GM23248 (cell line): ENCODE measurements at regions not wholly inside any gene's neighbourhood (a gene's known extent, or its start where the extent isn't known, plus 50 kb on each side); places are given as distances from the start of the nearest gene placed in this dataset.

Experiments used
- DNase-seq: peaks from one replicate; pipeline ENCODE4 v3.0.0-alpha.2; 2015
- H2AFZ ChIP-seq: fragments of 200-600 bp; sonication (generic); 2 replicates; pipeline ENCODE4 v1.6.1; 2016; ENCODE audit warnings: antibody characterized with exemption
- H3F3A ChIP-seq: fragments of 200-600 bp; sonication (generic); 2 replicates; pipeline ENCODE4 v1.6.1; 2016; ENCODE audit warnings: mild to moderate bottlenecking, antibody characterized with exemption, mixed run types; ENCODE audit not compliant: insufficient read depth
- H3K27ac ChIP-seq: fragments of 200-600 bp; sonication (generic); 2 replicates; pipeline ENCODE4 v1.5.1; 2016; ENCODE audit warnings: mild to moderate bottlenecking
- H3K27me3 ChIP-seq: fragments of 200-600 bp; sonication (generic); replicated peaks from 2 replicates; pipeline ENCODE4 v1.6.1; 2016; ENCODE audit warnings: mild to moderate bottlenecking; ENCODE audit not compliant: insufficient read depth
- H3K36me3 ChIP-seq: fragments of 200-600 bp; sonication (generic); 2 replicates; pipeline ENCODE4 v1.6.1; 2016; ENCODE audit warnings: low read depth, mild to moderate bottlenecking
- H3K4me1 ChIP-seq: fragments of 200-600 bp; sonication (generic); 2 replicates; pipeline ENCODE4 v1.6.1; 2016; ENCODE audit warnings: mild to moderate bottlenecking; ENCODE audit not compliant: insufficient read depth
- H3K4me2 ChIP-seq: fragments of 200-600 bp; sonication (generic); one replicate; pipeline ENCODE4 v1.6.1; 2016; ENCODE audit warnings: mild to moderate bottlenecking; ENCODE audit not compliant: unreplicated experiment
- H3K4me3 ChIP-seq: fragments of 200-600 bp; sonication (generic); 2 replicates; pipeline ENCODE4 v1.5.1; 2016; ENCODE audit warnings: mild to moderate bottlenecking
- H3K79me2 ChIP-seq: fragments of 200-600 bp; sonication (generic); 2 replicates; pipeline ENCODE4 v1.6.1; 2016; ENCODE audit warnings: mild to moderate bottlenecking; ENCODE audit not compliant: insufficient read depth
- H3K9ac ChIP-seq: fragments of 200-600 bp; sonication (generic); 2 replicates; pipeline ENCODE4 v1.6.1; 2016; ENCODE audit warnings: mild to moderate bottlenecking
- H3K9me2 ChIP-seq: fragments of 200-600 bp; sonication (generic); 2 replicates; pipeline ENCODE4 v1.6.1; 2016; ENCODE audit warnings: mixed run types, mild to moderate bottlenecking, moderate library complexity; ENCODE audit not compliant: insufficient read depth
- H3K9me3 ChIP-seq: fragments of 200-600 bp; sonication (generic); one replicate; pipeline ENCODE4 v1.6.1; 2017; ENCODE audit warnings: low read depth
- H4K20me1 ChIP-seq: fragments of 200-600 bp; sonication (generic); 2 replicates; pipeline ENCODE4 v1.6.0; 2016; ENCODE audit not compliant: insufficient read depth
- EZH2 ChIP-seq: fragments of 200-600 bp; sonication (generic); IDR thresholded peaks from 2 replicates; pipeline ENCODE4 v1.6.1; 2018; ENCODE audit warnings: antibody characterized with exemption, mild to moderate bottlenecking; ENCODE audit not compliant: insufficient read depth, poor library complexity, severe bottlenecking
- EZH2phosphoT487 ChIP-seq: fragments of 200-600 bp; sonication (generic); IDR thresholded peaks from 2 replicates; pipeline ENCODE4 v1.6.1; 2018; ENCODE audit warnings: antibody characterized with exemption, moderate library complexity, mild to moderate bottlenecking, low read depth; ENCODE audit not compliant: insufficient read depth
- WGBS, 2 experiments: methylation state at CpG; one replicate each; pipeline ENCODE4 v1.1.6; 2015 to 2017; ENCODE audit warnings: low lambda C conversion rate in 2 of 2, low coverage in 1 of 2; ENCODE audit errors: missing lambda C conversion rate in 2 of 2; 5-methylcytosine and 5-hydroxymethylcytosine counted together
- in situ Hi-C: fragments of 300-500 bp; cut with MboI; formaldehyde crosslinking; loops from 2 replicates; pipeline ENCODE4 v1.15.0; 2020

GRCh38 chr15:37595426-37595970 lies 338.9 kb upstream of the TMCO5A start:
- TF ChIP-seq EZH2phosphoT487 (no peak), EZH2 (no peak)
- no peaks in the 10 kb centered on the region for H3K79me2 ChIP-seq
- peaks cover 55% of the 10 kb centered on the region for H3K27me3 ChIP-seq
- no peaks in the 10 kb centered on the region for H3K4me1 ChIP-seq
- no peaks in the 10 kb centered on the region for H4K20me1 ChIP-seq
- in situ Hi-C loops: no loop called here
- no peaks in the 10 kb centered on the region for H3K9me3 ChIP-seq
- H3K9me2 ChIP-seq: no peaks in the 10 kb centered on the region
- no peaks in the 10 kb centered on the region for H3F3A ChIP-seq
- no peak overlapping the region for H3K4me2 ChIP-seq
- no peak overlapping the region for H3K4me3 ChIP-seq
- whole genome bisulfite sequencing, 2 experiments: 23 to 30% methylated on average over 4 of the region's 4 CpGs
- H3K9ac ChIP-seq: no peak overlapping the region
- no peak overlapping the region for H2AFZ ChIP-seq
- no peak for DNase-seq
- H3K27ac ChIP-seq: no peak overlapping the region
- H3K36me3 ChIP-seq: no peaks in the 10 kb centered on the region

- Histone ChIP-seq H3K9me3 (no peaks in the 10 kb centered on the region), H3K4me1 (no peaks in the 10 kb centered on the region), H3K4me3 (no peak overlapping the region), H3K4me2 (no peak overlapping the region), H3K79me2 (no peaks in the 10 kb centered on the region), H3K36me3 (no peaks in the 10 kb centered on the region), H3F3A (no peaks in the 10 kb centered on the region), H3K27me3 (peaks cover 33% of the 10 kb centered on the region), H3K9me2 (no peaks in the 10 kb centered on the region), H4K20me1 (no peaks in the 10 kb centered on the region), H2AFZ (no peak overlapping the region), H3K9ac (no peak overlapping the region), H3K27ac (no peak overlapping the region)
- in situ Hi-C loops: no loop called here
- TF ChIP-seq EZH2 (no peak), EZH2phosphoT487 (no peak)
- DNase-seq: no peak
- 29% methylated on average over 7 of the region's 7 CpGs for WGBS, 2 experiments
Measured at GRCh38 chr15:37599156-37599555, 335.3 kb upstream of the TMCO5A start.

GRCh38 chr15:37616215-37616614 lies 318.2 kb upstream of the TMCO5A start:
- Histone ChIP-seq H2AFZ (no peak overlapping the region), H3K36me3 (no peaks in the 10 kb centered on the region), H3K9ac (no peak overlapping the region), H4K20me1 (no peaks in the 10 kb centered on the region), H3K9me3 (no peaks in the 10 kb centered on the region), H3K4me2 (no peak overlapping the region), H3F3A (no peaks in the 10 kb centered on the region), H3K4me3 (no peak overlapping the region), H3K9me2 (no peaks in the 10 kb centered on the region; the same call in 1 of the 2 replicates), H3K79me2 (no peaks in the 10 kb centered on the region), H3K27me3 (no peaks in the 10 kb centered on the region), H3K4me1 (no peaks in the 10 kb centered on the region), H3K27ac (no peak overlapping the region)
- 0 to 3% methylated on average over 1 of the region's 1 CpG for WGBS, 2 experiments
- TF ChIP-seq EZH2: no peak
- no peak for TF ChIP-seq EZH2phosphoT487
- DNase-seq: no peak
- in situ Hi-C loops: no loop called here

- no peak for DNase-seq
- TF ChIP-seq EZH2 (no peak), EZH2phosphoT487 (no peak)
- Histone ChIP-seq H2AFZ (no peak overlapping the region), H4K20me1 (no peaks in the 10 kb centered on the region), H3K27me3 (no peaks in the 10 kb centered on the region), H3K4me3 (no peak overlapping the region), H3K4me2 (no peak overlapping the region), H3F3A (no peaks in the 10 kb centered on the region), H3K27ac (no peak overlapping the region), H3K9ac (no peak overlapping the region), H3K9me2 (no peaks in the 10 kb centered on the region; the same call in 1 of the 2 replicates), H3K4me1 (no peaks in the 10 kb centered on the region), H3K36me3 (no peaks in the 10 kb centered on the region), H3K9me3 (no peaks in the 10 kb centered on the region), H3K79me2 (no peaks in the 10 kb centered on the region)
- in situ Hi-C loops: no loop called here
Measured at GRCh38 chr15:37618353-37618752, 316.1 kb upstream of the TMCO5A start.
